Lower leg skin (tissue), 4 donors: ENCODE measurements at regions not wholly inside any gene's neighbourhood (a gene's known extent, or its start where the extent isn't known, plus 50 kb on each side); places are given as distances from the start of the nearest gene placed in this dataset.

Experiments used
- DNase-seq, 2 donors: peaks; one replicate each; pipeline ENCODE4 v3.0.0-alpha.2; 2019; ENCODE audit warnings: low spot score in 2 of 2
- H3K4me3 ChIP-seq: fragments of 200-600 bp; sonication (generic); 2 replicates; pipeline ENCODE4 v1.5.1; 2017; ENCODE audit warnings: mild to moderate bottlenecking, low read depth; ENCODE audit not compliant: poor library complexity, severe bottlenecking
- CTCF ChIP-seq, 3 donors: fragments of 450-650 bp; IDR thresholded peaks; one replicate each; pipeline ENCODE4 v1.5.1; 2016; ENCODE audit warnings: antibody characterized with exemption in 3 of 3, mild to moderate bottlenecking in 3 of 3, moderate library complexity in 2 of 3
- POLR2A ChIP-seq, 2 donors: fragments of 450-650 bp; IDR thresholded peaks; one replicate each; pipeline ENCODE4 v1.6.1; 2016 to 2017; ENCODE audit warnings: antibody characterized with exemption in 2 of 2, mild to moderate bottlenecking in 1 of 2, moderate library complexity in 1 of 2
- WGBS, 2 donors: methylation state at CpG; one replicate each; pipeline ENCODE4 v1.1.5; 2018; 5-methylcytosine and 5-hydroxymethylcytosine counted together
- intact Hi-C: fragments of 100-400 bp; cut with DNase I; formaldehyde crosslinking; loops from one replicate; pipeline ENCODE4 v1.15.0; 2023; ENCODE audit warnings: low total_unique reads

DNA sequence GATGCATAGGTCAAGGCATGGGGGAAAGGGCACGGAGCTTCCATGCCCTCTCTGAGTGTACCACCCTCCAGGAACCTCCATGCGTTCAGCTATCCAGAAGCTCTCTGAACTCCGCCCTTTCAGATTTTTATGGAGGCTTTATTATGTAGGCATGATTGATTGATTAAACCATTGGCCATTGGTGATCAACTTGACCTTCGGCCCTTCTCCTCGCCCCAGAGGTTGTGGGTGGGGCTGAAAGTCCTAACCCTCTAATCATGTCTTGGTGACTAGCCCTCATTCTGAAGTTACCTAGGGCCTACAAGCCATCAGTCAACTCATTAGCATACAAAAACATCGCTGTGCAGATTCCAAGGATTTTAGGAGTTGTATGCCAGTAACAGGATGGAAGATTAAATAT lies 323.7 kb upstream of the KLF4 start:
- intact Hi-C loops: no loop called here
- no peak for DNase-seq
- WGBS, 2 donors: 95 to 96% methylated on average over 6 of the region's 6 CpGs
- TF ChIP-seq POLR2A (IDR thresholded peaks at IDR 0.05): no peak
- TF ChIP-seq CTCF (IDR thresholded peaks at IDR 0.05): no peak
- no peak overlapping the region for H3K4me3 ChIP-seq

DNA sequence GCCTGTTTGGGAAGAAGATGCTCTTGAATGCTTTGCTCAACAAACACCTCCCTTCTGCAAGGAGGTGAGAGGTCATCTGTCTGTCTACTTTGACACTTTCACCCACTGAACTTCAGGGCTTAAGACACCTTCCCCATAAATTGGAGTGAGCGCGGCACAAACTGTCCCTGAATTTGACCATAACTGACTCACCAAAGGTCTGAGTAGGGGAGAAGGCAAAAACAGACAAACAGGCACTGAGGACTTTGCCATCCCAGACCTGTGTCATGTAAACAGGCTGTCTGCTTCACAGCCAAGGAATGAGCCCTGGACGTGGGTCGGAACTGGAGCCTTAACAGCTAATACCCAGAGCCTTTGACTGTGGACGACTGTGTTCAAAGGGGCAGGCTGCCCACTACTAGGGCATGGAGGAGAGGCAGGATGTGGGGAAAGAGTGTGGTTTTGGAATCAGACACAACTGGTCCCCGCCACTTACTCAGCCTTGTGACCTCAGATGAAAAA lies 320.9 kb upstream of the KLF4 start:
- no peak for DNase-seq

DNA sequence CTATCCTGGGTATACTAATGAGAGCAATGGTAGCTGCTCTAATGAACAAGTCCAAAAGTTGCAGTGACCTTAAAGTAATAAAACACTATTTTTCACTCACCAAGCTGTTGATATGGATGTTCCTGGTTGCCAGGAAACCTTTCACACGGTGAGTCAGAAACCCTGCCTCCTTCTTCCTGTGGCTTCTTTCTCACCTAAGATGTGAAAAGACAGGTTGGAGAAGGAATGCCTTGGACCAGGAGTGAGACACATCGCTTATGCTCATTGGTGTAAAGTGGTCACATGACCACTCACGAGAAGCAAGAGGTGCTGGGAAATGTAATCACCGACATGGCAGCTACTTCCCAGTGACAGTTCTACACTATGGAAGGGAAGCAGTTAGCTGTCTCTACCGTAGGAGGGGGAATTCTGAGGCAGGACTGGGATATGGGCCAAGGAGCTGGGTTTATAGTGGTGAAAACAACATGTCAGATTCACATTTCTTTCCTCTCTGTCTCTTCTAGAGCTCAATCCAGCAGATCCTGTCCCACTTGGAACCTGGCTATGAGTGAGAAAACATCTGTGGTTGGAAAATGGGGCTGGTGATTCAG lies 320.4 kb upstream of the KLF4 start:
- H3K4me3 ChIP-seq: no peak overlapping the region
- no peak for DNase-seq
- WGBS, 2 donors: 52 to 58% methylated on average over 5 of the region's 5 CpGs
- no peak for TF ChIP-seq POLR2A (IDR thresholded peaks at IDR 0.05)
- no peak for TF ChIP-seq CTCF (IDR thresholded peaks at IDR 0.05)
- intact Hi-C loops: no loop called here

More for the DNA sequence above, 320.9 kb upstream of the KLF4 start:
- 84 to 87% methylated on average over 6 of the region's 6 CpGs for WGBS, 2 donors
- intact Hi-C loops: no loop called here
- TF ChIP-seq POLR2A (IDR thresholded peaks at IDR 0.05) (no peak), CTCF (IDR thresholded peaks at IDR 0.05) (no peak)
- H3K4me3 ChIP-seq: no peak overlapping the region

DNA sequence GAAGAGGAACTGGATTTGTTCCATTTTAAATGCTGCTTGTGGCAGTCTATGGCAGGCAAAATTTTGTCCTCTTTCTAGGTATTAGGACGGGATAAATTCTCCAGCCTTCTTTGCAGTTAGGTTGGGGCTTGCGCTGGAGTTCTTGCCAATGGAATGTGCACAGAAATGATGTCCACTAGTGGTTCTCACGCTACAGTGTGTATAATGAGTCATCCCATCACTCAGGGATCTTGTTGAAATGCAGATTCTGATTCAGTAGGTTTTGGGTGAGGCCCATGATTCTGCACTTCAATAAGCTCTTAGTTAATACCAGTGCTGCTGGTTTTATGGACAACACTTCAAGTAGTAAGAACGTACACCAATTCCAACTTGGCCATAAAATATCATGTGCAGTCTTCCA lies 317.6 kb upstream of the KLF4 start:
- intact Hi-C loops: no loop called here
- no peak for DNase-seq
- no peak overlapping the region for H3K4me3 ChIP-seq
- 77 to 83% methylated on average over 4 of the region's 4 CpGs for WGBS, 2 donors
- no peak for TF ChIP-seq CTCF (IDR thresholded peaks at IDR 0.05)

DNA sequence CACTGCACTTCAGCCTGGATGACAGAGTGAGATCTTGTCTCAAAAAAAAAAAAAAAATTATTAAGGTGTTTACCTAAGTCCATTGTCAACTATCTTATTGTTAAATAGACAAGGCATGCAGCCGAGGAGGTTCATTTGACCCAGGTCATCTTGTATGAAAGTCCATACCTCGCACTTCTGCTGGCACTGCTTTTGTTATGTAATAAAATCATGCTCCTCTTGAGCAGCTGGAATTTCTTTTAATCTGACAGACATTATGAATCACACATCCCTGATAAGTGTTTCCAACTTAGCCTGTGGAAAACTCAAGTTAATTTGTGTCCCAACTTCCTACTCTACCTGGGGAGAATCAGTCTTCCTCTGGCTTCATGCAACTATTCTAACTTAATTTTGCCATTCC lies 315.6 kb upstream of the KLF4 start:
- no peak overlapping the region for H3K4me3 ChIP-seq
- 62 to 69% methylated on average over 2 of the region's 2 CpGs for WGBS, 2 donors
- DNase-seq: no peak
- TF ChIP-seq CTCF (IDR thresholded peaks at IDR 0.05) (no peak), POLR2A (IDR thresholded peaks at IDR 0.05) (no peak)
- intact Hi-C loops: no loop called here

- no peak for DNase-seq
- TF ChIP-seq CTCF (IDR thresholded peaks at IDR 0.05): no peak
- TF ChIP-seq POLR2A (IDR thresholded peaks at IDR 0.05): no peak
- WGBS, 2 donors: 81 to 88% methylated on average over 2 of the region's 2 CpGs
- H3K4me3 ChIP-seq: no peak overlapping the region
- intact Hi-C loops: no loop called here
These were observed 304.7 kb upstream of the KLF4 start for GRCh38 chr9:107794259-107794658.
